ENCODE measurements at regions not wholly inside any gene's neighbourhood (a gene's known extent, or its start where the extent isn't known, plus 50 kb on each side); places are given as distances from the start of the nearest gene placed in this dataset.

DNA sequence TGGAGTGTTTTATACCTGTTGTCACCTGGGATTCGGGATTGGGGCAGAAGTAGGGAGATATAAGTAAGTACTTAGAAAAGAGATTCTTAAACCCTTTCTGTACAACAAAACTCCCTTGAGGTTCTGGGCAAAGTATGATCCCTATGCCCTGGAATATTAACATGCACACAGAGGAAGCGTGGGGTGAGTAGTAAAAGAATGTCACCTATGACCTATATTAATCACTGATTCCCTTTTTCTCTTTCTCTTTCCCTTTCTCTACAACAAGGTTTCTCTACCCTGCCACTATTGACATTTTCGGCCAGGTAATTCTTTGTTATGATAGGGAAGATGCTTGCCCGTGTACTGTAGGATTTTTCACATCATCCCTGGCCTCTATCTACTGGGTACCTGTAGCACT is 209.7 kb upstream of the PLET1 start:
- DNase-seq: no peak

DNA sequence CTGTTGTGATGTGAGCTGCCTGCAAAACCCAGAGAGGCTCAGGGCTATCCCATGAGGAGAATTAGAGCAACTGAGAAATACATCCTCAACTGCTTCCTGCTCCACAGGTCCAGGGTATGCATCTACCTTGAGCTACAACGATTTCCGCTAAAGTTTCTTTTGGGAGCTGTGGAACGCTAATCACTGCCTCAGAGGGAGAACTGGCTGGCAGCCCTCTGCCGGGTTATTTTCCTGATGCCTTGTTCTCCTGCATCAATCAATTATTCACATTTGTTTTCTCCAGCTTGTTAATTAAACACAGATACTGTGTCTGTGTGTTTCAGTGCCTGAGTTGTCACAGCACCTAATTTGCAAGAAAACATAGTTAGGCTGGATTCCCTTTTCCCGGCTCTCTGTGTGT is 211.1 kb upstream of the PLET1 start:
- DNase-seq: no peak

DNA sequence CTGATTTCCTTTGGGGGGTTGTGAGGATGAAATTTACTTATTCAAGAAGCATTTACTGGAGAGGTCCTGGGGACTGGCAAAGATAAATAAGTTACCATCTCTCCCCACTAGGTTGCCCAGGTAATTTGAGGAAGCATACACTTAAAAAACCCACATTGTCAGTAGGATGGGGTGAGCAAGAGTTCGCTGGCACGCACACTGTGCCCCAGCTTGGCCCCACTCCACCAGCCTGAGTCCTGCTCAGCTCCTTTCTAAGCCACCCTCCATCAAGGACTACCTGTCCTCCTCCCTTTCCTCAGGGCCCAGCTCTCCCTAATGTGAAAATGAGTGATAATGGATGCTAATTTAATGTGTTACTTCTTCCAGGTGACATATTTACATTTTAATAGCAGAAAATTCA is 216.5 kb upstream of the PLET1 start:
- no peak for DNase-seq

DNA sequence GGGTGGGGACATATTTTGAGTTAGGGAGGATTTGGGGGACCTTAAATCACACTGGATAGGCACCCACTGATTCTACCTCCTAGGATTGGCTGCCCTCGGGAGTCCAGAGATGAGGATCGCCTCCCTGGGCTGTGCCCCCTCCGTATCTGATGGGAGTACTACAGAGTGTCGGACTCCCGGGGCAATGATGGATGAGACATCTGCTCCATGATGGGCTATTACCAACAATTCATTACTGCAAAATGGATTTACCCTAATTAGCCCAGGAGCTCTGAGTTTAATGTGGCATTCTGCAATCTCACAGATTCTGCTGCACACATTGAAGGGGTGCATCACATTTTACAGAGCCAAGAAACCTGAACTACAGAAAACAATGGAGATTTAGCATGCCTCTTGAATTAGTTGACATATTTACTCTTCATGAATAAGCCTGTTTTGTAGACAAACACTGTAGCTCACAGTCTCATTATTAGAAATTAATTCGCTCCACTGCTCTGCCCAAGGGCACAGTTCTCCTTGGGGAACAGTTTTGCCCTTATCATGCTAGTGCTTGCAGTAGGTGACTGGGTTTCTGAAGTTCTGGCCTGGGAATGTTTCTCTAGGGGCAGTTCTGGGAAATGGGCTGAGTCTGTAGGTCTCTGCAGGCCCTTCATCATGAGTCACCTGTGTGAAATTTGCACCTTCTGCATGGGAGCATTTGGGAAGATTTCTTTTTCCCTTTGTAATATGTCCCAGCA is 217.1 kb upstream of the PLET1 start:
- no peak for DNase-seq

DNA sequence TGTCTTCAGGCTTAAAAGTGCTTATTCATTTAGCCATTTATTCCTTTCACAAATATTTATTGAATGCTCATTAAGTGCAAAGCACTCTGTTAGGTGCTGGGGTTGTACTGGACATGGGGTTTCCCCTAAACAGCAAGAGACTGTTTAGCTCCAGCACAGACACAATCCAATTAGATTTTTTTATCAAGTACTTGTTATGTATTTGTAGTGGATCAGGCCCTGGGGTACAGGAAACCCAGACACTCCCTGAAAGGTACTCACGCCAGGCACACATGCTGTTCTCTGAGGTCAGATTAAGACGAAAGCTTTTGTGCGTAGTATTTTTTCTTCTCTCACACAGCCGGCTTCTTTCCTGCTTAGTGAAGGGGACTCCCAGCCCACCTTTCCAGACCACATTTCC is 218.1 kb upstream of the PLET1 start:
- DNase-seq: no peak

DNA sequence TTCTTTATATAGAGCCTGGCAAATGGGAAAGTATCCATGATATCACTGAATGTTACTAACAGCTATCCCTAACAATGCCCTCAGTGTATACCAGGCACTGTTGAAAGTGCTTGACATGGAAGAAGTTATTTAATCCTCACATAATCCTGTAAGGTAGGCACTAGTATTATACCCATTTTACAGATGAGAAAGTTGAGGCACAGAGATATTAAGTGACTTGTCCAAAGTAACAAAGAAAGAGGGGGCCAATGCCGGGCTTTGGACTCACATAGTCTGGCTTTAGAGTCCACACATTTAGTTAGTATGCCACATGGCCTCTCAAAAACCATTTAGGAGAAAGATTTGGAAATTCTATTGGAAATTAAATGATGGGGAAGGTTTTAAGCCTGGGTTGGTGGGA is 220.8 kb upstream of the PLET1 start:
- no peak for DNase-seq

DNA sequence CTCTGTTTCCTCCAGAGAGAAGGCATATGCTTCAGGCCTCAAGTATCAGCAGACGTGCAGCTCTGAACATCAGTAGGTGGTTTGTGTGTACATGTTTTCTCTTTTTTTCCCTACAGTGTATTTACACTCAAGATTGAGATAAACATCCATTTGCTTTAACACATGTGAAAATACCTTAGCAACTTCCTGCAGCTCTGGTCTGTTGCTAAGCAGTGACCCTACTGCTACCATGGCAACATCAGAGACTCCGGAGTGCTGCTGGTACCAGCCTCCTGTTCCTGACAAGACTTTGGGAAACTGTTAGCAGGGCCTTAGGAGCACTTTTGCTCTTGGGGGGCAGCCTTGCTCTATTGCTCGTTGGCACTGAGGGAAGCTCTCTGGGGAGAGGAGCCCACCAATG is 221.2 kb upstream of the PLET1 start:
- no peak for DNase-seq

DNA sequence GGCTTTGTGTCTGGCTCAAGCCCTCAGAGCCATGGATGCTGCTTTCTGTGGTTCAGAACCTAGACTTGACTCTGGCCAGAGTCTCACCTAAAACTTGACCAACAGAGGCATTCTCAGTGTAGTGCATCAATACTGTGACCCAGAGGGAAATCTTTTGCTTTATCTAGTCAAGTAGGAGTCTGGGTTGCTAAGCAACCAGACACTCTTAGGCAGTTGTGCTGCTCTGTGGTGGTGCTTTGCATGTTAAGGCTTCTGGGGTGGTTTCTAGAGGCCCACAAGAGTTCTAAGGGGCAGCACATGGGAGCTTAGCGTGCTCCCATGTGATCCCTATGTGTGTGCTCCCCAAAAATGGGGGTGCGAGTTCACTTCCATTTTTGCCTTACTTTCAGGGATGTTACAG is 224.6 kb upstream of the PLET1 start:
- DNase-seq: no peak

DNA sequence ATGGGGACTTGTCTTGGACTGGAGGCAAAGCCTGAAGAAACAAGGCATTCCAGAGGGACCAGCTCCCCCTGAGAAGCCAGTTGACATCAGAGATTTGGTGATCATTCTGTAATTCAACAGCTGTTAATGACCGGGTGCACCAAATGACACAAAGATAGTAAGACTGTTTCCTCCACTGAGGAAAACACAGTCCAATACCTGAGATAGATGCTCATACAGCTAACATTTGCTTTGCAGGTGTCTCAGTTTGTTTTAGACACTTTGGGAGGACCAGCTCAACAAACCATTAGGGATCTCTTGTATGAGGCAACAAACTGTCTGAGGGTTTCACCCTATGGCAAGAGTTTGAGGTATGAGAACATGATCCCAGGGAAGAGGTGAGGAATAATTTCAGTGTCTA is 237.2 kb upstream of the PLET1 start:
- no peak for DNase-seq

DNA sequence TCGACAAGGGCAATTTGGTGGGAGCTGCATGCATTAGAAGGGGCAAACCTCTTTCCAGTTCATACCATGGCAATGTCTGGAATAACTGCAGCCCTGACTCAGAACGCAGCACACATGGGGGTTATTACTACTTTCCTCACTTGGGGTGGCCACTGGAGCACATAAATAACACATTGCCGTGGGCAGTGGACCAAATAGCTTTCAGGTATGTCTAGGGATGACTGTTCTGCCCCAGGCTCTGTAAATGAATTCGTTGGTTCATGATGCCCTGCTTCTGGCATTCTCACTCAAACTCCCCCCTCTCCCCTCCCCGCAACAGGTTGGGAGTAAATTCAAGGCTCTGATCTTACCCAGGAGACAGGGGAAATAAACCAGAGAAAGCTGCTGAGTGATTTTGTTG is 238.0 kb upstream of the PLET1 start:
- no peak for DNase-seq

DNA sequence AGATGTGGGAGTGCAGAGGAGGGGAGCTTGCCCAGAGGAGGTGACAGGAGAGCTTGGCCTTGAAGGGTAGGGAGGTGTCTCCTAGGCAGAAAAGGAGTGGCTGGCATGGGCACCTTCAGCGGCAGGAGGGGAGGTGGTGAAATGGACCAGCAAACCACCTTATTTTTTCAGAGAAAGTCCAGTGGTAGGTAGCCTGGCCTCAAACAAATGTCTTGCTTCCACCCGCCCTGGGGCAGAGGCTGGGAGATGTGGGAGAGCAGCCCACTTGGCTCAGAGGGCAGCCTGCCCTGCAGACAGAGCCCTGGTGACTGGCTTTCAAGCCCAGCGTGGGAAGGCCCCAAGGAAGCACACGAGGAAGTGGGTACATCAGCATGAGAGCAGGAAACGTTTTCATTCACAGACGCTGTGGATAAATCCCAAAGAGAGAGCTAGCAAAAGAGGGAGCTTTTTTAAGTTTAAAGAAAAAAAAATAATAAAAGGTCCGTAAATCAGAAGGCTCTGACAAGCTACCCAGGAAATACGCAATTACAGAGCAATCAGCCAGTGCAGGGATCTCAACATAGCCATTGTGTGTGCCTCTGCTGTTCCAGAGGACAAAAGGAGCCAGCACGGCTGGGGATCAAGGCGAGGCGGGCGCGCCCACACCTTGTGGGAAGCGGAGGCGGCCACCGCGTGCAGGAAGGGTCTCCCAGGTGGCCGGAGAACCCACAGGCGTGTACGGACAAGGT is 238.7 kb upstream of the PLET1 start:
- DNase-seq: no peak

DNA sequence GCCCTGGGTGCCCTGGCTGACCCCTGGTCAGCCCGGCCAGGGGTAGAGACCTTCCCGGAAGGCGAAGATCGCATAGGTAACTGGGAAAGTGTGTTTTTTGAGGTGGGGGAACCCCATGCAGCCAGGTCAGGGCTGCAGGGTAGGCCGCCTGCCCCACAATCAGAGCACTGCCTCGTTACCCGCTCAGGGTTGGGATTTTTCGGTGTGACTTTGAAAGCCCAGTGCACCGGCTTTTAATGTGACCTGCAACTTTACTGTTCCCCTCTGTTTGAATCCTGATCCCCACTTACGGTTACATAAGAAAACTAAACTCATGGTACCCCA is 239.2 kb upstream of the PLET1 start:
- DNase-seq: no peak

DNA sequence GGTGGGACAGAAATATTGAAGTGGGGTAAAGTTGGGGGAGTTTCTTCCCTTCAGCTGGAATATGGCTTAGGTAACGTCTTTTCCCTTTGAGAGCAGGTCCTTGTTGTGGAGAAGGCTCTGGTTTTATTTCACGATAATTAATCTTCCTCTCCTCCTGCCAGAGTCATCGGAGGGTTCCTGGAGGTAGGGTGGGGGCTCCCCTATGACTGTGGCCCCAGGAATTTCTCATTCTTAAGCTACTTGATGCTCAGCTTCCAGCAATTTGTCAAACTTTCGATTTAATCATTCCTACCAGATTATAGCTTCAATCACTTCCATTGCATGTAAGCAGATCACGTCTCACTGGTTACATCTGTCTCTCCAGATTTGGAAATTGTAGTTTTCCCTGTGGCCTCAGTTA is 242.8 kb upstream of the PLET1 start:
- DNase-seq: no peak

DNA sequence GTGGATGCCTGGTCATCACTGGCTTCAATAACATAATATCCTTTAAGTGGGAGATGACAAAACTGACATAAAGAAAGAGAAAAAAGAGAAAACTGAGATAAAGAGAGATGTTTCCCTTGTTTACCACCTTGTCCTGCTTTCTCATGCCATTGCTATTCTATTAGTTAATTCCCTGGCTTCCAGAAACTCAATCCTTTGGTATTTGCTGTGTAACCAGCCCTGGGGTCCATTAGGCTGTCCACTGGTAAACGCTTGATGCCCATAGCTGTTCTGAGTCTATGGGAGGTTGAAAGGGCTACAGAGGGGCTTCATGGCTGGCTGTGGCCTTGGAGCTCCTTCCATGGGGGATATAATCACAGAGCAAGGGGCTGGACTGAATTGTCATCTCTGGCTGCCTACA is 243.4 kb upstream of the PLET1 start:
- DNase-seq: no peak

DNA sequence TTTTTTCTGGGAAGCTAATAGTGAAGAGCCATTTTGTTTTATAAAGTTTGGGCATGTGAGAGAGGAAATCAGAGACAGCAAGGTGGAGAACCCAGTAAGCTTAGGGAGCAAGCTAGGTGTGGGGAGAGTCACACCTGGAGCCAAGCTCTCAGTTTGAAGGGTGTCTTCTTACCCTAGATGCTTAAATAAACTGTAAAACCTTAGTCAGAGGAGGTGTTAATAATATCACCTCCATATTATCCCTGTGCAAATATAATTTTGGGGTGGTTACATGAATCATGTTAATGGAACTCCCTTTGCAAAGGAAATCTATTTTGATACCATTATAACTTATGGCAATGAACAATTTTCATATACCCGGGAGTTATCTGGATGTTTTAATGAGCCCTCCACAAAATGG is 246.2 kb upstream of the PLET1 start:
- no peak for DNase-seq

DNA sequence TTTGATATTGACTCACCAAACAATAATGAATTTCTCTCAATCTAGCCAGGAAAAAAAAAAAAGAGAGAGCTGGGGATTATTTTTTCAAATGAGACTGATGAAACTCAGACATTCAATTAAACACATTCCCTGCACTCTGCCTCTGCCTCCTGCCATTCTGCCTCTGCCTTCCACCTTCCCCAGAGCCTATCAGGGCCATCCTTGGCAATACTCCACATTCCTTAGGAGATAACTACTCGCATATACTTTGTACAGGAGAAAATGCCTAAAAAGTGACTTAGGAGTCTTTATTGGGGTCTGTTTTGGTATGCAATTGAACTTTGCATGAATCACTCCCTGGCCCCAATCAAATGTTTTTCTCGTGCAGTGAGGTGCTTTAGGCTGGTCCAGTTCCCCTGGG is 246.6 kb upstream of the PLET1 start:
- no peak for DNase-seq

DNA sequence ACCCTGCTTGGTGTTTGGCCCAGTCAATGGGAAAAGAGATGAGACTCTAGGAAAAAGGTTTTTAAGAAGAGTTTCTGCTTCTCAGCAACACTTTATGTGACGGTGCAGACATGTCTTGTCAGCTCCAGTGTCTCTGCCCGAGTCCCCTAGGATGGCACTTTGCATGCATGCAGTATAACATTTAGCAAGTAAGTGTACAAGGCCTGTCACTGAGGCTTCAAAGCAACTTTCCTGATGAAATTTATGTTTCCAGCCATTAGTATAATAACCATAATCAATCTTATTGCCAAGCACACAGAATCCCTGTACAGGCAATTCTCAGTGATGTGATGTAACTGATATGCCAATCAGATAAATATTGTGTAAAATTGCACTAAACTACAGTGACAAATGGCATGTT is 248.1 kb upstream of the PLET1 start:
- no peak for DNase-seq

DNA sequence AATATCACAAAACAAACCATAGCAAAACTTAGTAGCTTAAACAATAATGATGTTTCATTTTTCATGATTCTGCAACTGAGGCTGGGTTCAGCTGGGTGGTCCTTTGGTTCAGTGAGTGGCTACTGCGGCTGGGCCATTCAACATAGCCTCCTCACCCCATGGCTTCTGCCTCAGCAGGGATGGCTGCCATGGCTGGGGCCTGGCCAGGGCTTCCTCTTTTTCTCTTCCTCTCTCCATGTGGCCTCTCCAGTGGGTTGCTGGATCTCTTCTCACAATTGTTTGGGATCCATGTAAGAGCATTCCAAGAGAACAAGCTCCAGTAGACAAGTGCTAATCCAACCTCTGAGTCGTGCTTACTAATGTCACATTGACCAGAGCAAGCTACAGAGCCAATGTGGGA is 248.6 kb upstream of the PLET1 start:
- DNase-seq: no peak

DNA sequence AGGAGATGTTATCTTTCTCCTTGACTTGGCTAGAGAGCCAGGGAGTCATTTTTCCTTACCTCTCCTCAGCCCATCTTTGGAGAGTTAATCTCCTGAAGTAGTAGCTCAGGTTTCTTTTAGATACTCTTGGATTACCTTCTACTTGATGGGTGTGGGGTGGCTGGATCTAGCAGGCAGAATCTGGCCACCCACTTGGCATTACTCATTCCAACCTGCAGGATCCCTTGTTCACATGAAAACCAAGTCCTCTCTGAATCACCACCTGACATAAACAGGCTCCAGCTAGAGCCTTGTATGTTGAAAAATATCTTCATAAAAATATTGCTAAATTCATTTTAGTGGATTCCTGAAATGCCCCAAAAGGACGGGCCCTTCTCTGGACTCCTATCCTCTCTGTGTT is 250.6 kb upstream of the PLET1 start:
- DNase-seq: no peak

DNA sequence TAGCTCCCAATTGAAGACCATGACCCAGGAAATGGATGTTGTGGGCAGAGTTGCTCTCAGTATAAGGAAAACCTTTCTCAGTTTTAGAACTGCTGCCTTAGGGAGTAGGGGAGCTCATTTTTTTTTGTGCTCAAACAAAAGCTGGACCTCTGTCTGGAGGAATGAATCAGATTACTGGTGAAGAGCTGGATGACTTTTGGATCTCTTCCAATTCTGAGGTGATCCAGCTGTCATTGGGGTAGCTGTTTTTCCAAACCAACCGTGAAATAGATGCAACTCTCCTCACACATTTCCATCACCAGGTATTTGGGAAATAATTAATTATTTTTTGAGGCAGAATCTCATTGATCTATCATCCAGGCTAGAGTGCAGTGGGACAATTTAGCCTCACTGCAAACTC is 251.3 kb upstream of the PLET1 start:
- DNase-seq: no peak

DNA sequence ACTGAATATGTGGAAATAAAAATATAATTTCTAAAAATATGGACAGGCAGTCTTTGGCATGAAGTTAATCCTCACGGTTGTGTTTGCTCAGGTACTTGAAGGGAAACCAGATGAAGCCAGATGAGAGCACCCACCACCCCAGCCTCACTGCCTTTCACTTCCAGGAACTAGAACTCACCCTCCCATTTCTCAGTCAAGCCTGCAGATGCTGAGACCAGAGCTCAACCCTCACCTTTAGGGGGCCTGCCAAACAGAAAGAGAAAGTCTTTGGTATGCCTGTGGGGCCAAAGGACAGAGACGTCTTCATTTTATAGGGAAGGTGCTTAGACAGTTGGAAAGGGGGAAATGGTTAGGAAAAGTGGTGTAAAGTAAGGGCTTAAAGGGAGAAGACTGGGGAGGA is 252.8 kb upstream of the PLET1 start:
- DNase-seq: no peak

DNA sequence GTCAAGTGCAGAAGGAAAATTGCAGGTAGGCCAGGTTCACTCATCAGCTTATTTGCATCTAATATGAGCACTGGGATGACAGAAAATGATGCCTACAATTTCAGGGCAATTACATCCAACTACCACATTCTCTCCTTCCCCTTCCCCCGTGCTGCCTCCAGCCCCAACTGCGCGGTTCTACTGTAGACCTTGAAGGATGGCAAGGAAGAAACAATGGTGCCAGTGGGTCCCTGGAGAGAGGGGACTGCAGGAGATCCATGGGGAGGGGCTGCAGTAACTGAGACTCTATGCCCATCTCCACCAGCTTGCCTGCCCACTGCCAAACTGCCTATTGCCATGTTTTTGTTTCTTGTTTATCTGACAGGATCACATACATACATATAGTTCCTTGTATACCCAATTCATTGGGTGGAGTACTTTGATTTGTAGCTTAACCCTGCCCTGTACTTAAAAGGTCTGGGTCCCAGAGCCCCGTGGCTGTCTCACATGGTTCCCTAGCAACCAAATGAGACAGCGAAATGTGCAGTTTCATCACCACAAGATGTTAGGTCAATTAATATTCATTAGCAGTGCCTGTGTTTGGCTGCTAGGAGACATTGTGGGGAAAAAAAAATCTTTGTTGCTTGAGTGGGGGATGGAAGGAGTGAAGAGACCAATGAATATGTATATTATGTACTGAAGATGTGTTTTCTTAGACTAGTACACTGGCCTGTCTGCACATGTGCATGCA is 253.5 kb upstream of the PLET1 start:
- DNase-seq: no peak

DNA sequence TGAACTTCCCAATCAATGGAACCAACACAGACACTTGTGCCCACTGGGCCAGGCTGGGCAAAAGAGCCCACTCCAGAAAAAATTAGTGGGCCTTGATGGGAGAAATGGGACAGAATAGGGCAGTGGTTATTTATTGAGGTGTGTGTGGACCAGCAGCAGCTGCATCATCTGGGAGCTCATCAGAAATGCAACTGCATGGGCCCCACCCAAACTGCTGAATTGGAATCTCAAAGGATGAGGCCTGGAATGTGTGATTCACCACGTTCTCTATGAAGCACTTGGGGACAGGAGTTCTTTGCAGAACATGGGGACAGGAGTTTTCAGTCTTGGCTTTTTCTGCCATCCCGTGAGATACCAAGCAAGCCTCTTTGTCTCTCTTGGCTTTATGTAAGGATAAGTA is 255.6 kb upstream of the PLET1 start:
- DNase-seq: no peak

DNA sequence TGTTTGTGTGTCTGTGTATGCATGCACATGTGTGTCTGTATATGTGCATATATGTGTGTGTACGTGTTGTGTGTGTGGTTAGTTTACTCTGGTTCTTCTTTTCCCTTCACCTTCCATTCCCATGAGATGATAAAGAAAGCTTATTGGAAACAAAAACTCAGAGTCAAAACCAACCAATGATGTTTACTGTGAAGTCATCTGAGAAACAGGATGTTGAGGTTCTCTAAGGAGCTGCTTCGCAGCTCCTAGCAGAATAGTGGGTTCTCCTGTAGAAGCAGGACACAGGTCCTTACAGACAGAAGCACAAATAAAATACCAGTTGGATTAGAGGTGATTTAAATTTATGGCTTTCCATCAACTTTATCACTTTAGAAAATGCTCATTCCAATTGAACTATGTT is 256.1 kb upstream of the PLET1 start:
- no peak for DNase-seq

DNA sequence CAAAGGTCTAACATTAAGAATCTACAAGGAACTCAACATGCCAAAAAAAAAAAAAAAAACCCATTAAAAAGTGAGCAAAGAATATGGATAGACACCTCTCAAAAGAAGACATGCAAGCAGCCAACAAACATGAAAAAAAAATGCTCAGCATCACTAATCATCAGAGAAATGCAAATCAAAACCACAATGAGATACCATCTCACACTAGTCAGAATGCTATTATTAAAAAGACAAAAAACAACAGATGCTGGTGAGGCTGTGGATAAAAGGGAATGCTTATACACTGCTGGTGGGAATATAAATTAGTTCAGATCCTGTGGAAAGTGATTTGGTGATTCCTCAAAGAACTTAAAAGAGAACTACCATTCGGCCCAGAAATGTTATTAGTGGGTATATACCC is 257.7 kb upstream of the PLET1 start:
- DNase-seq: no peak
